Breast epithelium (tissue), 4 donors: ENCODE measurements at regions not wholly inside any gene's neighbourhood (a gene's known extent, or its start where the extent isn't known, plus 50 kb on each side); places are given as distances from the start of the nearest gene placed in this dataset.

Source experiments
- DNase-seq, 2 donors: peaks; one replicate each; pipeline ENCODE4 v3.0.0-alpha.2; 2019; ENCODE audit warnings: low spot score in 2 of 2
- H3K27ac ChIP-seq, 2 donors: fragments of 200-600 bp; sonication (generic) in 1 of 2; one replicate each; pipeline ENCODE4 v1.5.1; 2016 to 2019; ENCODE audit warnings: mild to moderate bottlenecking in 1 of 2
- H3K27me3 ChIP-seq, 2 donors: fragments of 200-600 bp; sonication (generic) in 1 of 2; one replicate each; pipeline versions ENCODE4 v1.5.1 to v1.6.0; 2017 to 2019; ENCODE audit warnings: control low read depth in 1 of 2, mild to moderate bottlenecking in 1 of 2
- H3K36me3 ChIP-seq: fragments of 200-600 bp; one replicate; pipeline ENCODE4 v1.5.1; 2019
- H3K4me1 ChIP-seq, 2 donors: fragments of 200-600 bp; sonication (generic); one replicate each; pipeline ENCODE4 v1.5.1; 2016 to 2019; ENCODE audit warnings: control low read depth in 1 of 2
- H3K4me3 ChIP-seq, 3 donors: fragments of 200-600 bp; sonication (generic); 1 replicate in 2 of 3; 2 replicates in 1 of 3; pipeline ENCODE4 v1.5.1; 2016 to 2019; ENCODE audit warnings: mild to moderate bottlenecking in 3 of 3, moderate library complexity in 2 of 3
- H3K9me3 ChIP-seq, 2 donors: fragments of 200-600 bp; sonication (generic) in 1 of 2; one replicate each; pipeline ENCODE4 v1.5.1; 2016 to 2019; ENCODE audit warnings: control low read depth in 1 of 2
- POLR2A ChIP-seq: fragments of 450-650 bp; IDR thresholded peaks from one replicate; pipeline ENCODE4 v1.6.1; 2016; ENCODE audit warnings: antibody characterized with exemption, mild to moderate bottlenecking, moderate library complexity
- POLR2AphosphoS5 ChIP-seq, 3 donors: sonication (generic); formaldehyde crosslinking; IDR thresholded peaks; one replicate each; pipeline ENCODE4 v1.6.1; 2017; ENCODE audit warnings: antibody characterized with exemption in 3 of 3
- intact Hi-C: fragments of 100-400 bp; cut with DNase I; formaldehyde crosslinking; loops from one replicate; pipeline ENCODE4 v1.15.1; 2023; ENCODE audit warnings: low total_unique reads
- TF ChIP-seq, protein P1 (sequence below), 3 donors: fragments of 450-650 bp; IDR thresholded peaks; one replicate each; pipeline ENCODE4 v1.5.1; 2016 to 2017; ENCODE audit warnings: antibody characterized with exemption in 3 of 3, mild to moderate bottlenecking in 3 of 3, moderate library complexity in 3 of 3

- intact Hi-C loops = no loop called here
- TF ChIP-seq, protein P1, sequence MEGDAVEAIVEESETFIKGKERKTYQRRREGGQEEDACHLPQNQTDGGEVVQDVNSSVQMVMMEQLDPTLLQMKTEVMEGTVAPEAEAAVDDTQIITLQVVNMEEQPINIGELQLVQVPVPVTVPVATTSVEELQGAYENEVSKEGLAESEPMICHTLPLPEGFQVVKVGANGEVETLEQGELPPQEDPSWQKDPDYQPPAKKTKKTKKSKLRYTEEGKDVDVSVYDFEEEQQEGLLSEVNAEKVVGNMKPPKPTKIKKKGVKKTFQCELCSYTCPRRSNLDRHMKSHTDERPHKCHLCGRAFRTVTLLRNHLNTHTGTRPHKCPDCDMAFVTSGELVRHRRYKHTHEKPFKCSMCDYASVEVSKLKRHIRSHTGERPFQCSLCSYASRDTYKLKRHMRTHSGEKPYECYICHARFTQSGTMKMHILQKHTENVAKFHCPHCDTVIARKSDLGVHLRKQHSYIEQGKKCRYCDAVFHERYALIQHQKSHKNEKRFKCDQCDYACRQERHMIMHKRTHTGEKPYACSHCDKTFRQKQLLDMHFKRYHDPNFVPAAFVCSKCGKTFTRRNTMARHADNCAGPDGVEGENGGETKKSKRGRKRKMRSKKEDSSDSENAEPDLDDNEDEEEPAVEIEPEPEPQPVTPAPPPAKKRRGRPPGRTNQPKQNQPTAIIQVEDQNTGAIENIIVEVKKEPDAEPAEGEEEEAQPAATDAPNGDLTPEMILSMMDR (IDR thresholded peaks at IDR 0.05) = no peak
- TF ChIP-seq POLR2AphosphoS5 (IDR thresholded peaks at IDR 0.05) = no peak
- no peak for TF ChIP-seq POLR2A
- H3K4me1 ChIP-seq = no peaks in the 10 kb centered on the region
- no peak for DNase-seq
- H3K4me3 ChIP-seq = no peak overlapping the region
- peaks cover 5 to 16% of the 10 kb centered on the region in 2 donors for H3K9me3 ChIP-seq
- H3K36me3 ChIP-seq = no peaks in the 10 kb centered on the region
- no peak overlapping the region for H3K27ac ChIP-seq
- H3K27me3 ChIP-seq = no peaks in the 10 kb centered on the region
These were observed 185.8 kb upstream of the SSTR1 start for GRCh38 chr14:38021861-38022260.

DNA sequence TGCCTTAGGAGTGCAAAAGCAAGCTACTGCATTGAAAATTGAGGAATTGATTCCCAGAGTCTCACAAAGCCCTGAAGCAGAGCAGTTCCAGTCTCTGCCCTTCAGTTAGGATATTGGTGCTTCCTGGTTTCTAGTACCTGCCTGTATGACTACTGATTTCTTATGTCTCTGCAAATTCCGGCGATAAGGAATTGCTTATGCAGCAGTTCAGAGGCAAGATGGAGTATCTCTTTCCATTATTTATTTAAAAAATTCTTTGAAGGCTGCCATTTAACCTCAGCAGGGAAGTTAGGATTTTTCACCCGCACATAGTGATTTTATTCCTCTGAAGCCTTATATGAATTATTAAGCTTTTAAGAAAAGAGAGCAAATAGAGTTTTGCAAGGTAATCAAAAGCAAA, 184.9 kb upstream of the SSTR1 start:
- no peak for DNase-seq
- TF ChIP-seq, protein P1 (IDR thresholded peaks at IDR 0.05) = no peak
- TF ChIP-seq POLR2AphosphoS5 (IDR thresholded peaks at IDR 0.05) = no peak
- no peak for TF ChIP-seq POLR2A
- Histone ChIP-seq H3K27ac (no peak overlapping the region), H3K27me3 (no peaks in the 10 kb centered on the region), H3K9me3 (peaks cover 5 to 16% of the 10 kb centered on the region in 2 donors), H3K4me3 (no peak overlapping the region), H3K36me3 (no peaks in the 10 kb centered on the region), H3K4me1 (no peaks in the 10 kb centered on the region)
- intact Hi-C loops = no loop called here

DNA sequence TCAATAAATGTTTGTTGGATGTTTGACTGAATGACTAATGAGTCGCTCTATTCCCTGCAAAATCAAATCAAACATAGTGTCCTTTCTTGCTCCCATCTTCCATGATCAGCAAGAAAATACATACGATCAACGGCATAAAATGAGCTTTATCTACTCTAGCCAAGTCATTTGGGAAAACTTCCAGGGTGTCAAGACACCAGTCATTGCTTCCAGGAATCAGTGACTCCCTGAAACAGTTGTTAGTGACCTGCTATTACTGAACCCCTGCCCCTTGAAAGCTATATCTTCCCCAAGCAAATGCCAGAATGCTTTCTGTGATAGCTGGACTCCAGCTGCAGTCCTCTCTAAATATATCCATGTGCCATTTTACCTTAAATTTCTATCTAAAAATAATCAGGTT, 169.5 kb upstream of the SSTR1 start:
- Histone ChIP-seq H3K4me3 (no peak overlapping the region), H3K4me1 (no peaks in the 10 kb centered on the region), H3K9me3 (no peaks in the 10 kb centered on the region), H3K36me3 (no peaks in the 10 kb centered on the region), H3K27me3 (no peaks in the 10 kb centered on the region), H3K27ac (no peak overlapping the region)
- no peak for DNase-seq
- TF ChIP-seq, protein P1 (IDR thresholded peaks at IDR 0.05) = no peak
- TF ChIP-seq POLR2A = no peak
- no peak for TF ChIP-seq POLR2AphosphoS5 (IDR thresholded peaks at IDR 0.05)
- intact Hi-C loops = no loop called here

- TF ChIP-seq POLR2A = no peak
- TF ChIP-seq POLR2AphosphoS5 (IDR thresholded peaks at IDR 0.05) = no peak
- TF ChIP-seq, protein P1 (IDR thresholded peaks at IDR 0.05) = no peak
- no peaks in the 10 kb centered on the region for H3K36me3 ChIP-seq
- no peak overlapping the region for H3K27ac ChIP-seq
- no peak overlapping the region for H3K4me3 ChIP-seq
- H3K4me1 ChIP-seq = no peaks in the 10 kb centered on the region
- no peak for DNase-seq
- intact Hi-C loops = no loop called here
- H3K9me3 ChIP-seq = no peaks in the 10 kb centered on the region
- H3K27me3 ChIP-seq = no peaks in the 10 kb centered on the region
These were observed 168.7 kb upstream of the SSTR1 start for GRCh38 chr14:38038986-38039385.

DNA sequence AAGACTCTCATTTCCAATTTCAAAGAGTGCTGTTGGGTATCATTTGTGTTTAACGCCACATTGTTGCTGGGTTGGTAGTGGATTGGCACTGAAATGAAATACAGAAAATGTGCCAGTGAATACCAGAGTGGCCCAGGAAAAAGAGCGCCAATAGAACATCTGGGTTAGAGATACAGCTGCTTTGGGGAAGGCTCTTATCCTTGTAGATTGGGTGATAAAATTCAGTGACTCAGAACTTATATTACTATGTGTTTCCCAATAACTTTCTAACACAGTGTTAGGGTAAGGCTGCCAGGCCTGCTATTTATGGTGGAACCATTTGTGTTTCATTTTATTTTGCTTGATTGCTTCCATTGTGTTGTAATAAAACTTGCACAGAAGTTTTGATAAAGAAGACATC, 168.2 kb upstream of the SSTR1 start:
- H3K4me1 ChIP-seq = no peaks in the 10 kb centered on the region
- intact Hi-C loops = no loop called here
- no peaks in the 10 kb centered on the region for H3K36me3 ChIP-seq
- no peak overlapping the region for H3K27ac ChIP-seq
- H3K9me3 ChIP-seq = no peaks in the 10 kb centered on the region
- DNase-seq = no peak
- no peak overlapping the region for H3K4me3 ChIP-seq
- TF ChIP-seq POLR2AphosphoS5 (IDR thresholded peaks at IDR 0.05) (no peak), POLR2A (no peak)
- TF ChIP-seq, protein P1 (IDR thresholded peaks at IDR 0.05) = no peak
- H3K27me3 ChIP-seq = no peaks in the 10 kb centered on the region
